ENCODE measurements at regions not wholly inside any gene's neighbourhood (a gene's known extent, or its start where the extent isn't known, plus 50 kb on each side); places are given as distances from the start of the nearest gene placed in this dataset.

DNA sequence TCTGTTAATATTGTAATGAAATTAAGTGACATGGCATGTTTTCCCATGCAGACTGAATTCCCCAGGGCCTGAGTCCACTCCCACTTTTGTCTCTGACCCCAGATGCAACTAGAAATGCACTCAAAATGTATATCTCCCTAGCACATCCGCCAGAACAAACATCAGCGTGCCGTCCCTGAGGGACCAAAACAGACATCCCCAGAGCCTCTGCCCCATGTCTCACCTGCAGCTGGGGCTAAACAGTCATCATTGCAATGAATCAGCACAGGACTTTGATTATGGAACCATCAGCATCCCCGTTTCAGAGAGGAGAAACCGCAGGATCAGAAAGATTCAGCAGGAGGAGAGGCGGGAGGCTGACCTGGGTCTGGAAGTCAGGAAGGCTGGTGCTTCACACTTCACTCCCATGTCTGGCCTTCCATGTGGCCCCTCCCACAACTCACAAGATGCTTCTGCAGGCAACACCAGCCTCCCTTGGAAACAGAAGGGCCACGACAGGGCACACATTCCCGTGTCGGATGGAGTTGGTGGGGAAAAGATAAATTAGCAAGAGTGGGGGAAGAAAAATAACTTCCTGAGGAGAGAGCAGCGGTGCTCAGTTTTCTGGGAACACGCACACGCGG lies 130.6 kb upstream of the VSTM2B start:
- DNase-seq (ENCODE audit: low read depth in 4 of 4, low spot score in 1 of 4), result no peak

DNA sequence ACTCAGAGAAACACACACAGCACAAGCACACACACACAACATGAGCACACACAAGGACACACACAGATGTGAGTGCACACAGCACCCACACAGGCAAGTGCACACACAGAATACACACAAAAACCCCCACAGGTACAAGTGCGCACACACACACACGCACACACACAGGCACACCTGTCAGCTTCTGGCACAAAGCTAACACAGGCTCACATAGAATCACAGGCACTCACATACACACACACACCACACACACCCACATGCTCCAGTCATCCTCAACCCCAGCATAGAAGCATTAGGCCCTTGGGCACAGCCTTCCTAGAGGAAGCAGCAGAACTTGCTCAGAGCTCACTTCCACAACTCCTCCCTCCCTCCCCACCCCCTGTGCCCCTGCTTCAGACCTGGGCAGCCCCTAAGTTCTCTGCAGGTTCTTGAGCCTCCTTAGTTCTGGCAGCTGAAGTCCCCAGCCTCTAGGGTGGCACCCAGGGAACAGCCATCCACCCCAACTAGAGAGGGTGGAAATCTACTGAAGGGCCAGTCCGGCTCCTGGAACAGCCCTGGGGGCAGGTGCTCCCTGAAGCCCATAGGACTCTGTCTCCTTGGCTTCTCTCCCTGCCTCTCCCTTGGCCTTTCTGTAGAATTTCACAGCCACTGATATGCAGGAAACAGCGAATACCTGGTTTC lies 129.9 kb upstream of the VSTM2B start:
- DNase-seq (ENCODE audit: low read depth in 4 of 4, low spot score in 1 of 4), result no peak

DNA sequence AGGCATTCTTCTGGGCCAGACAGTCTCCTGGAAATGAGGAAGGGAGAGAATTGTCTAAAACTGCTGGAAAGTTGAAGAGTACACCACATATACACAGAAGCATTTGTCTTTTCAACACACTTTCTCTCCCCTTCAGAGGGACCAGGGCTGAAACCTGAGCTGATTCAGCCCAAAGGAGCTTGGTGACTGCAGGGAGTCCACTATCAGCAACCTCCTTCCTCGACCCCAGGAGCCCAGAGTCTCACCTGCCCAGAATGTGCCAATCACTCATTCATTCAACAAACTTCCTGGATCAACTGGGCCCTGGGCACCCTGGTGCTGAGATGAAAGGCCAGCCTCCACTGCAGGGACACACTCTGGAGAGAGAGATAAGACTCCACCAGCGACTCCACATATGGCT lies 128.9 kb upstream of the VSTM2B start:
- DNase-seq (ENCODE audit: low read depth in 4 of 4, low spot score in 1 of 4), result no peak

DNA sequence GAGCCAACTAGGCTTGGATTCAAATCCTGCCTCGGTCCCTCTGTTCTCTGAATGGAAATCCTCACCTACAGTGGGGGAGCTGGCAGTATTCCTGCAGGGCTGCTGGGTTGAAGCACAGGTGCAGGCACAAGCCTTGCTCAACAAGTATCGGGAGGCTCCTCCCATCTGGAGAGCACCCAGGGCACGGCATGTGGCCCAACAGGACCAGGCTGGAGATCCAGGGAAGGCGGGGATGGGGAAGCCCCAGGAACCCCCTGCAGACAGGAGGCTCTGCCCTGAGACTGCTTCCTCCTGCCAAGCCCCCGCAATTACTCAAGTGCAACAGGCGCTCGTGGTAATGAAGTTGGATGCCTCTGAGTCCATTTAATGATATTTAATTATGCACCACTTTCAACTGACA lies 128.0 kb upstream of the VSTM2B start:
- no peak for DNase-seq (ENCODE audit: low read depth in 4 of 4, low spot score in 1 of 4)

DNA sequence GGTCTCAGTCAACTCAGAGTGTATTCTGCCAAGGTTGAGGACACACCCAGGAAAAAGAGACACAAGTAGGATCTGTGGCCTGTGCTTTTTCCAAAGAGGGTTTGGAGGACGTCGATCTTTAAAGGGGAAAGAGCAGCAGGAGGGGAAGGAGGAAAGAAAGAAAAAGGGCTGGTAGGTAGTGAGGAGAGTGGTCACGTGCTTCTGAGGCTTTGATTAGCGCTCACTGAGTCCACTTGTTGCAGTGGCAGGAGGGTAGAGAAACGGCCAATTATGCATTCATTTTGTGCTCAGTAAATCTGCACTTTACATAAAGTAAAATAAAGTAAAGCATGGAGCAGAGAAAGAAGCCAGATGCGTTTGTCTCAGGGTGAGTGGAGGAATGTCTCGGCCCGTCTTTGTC lies 126.0 kb upstream of the VSTM2B start:
- DNase-seq (ENCODE audit: low read depth in 4 of 4, low spot score in 1 of 4), result no peak

DNA sequence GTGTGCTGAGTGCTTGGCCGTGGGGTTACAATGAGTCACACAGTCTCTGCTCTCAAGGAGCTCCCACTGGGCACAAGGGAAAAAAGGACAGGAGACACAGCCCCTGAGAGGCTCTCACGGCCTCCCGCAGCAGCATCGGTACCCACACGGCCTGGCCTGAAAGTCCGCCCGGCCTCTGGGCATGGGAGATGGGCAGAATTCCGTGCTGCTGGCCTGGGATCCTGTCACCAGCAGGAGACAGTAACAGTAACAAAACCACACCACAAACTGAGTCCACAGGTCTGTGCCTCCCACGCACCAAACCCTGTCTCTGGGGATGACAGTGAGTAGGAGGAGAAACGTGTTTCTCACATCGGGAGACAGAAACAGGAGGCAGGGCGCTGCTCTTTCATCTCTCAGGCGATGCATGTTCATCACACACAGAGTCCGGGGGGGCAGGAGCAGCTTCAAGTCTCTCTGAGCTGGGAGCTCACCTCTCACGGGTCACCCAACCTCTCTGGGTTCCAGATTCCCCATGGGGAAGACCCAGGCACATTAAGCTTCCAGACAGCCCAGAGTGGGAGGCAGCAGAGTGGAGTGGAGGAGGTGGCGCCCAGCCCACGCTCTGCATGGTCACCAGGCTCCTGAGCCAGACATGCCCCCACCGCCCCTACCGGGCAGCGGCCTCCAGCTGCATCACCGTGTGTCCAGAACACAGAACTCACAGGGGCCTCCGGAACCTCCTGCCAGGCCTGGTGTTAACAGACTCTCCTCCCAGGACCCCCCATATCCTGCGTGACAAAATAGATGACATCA lies 124.7 kb upstream of the VSTM2B start:
- no peak for DNase-seq (ENCODE audit: low read depth in 4 of 4, low spot score in 1 of 4)

DNA sequence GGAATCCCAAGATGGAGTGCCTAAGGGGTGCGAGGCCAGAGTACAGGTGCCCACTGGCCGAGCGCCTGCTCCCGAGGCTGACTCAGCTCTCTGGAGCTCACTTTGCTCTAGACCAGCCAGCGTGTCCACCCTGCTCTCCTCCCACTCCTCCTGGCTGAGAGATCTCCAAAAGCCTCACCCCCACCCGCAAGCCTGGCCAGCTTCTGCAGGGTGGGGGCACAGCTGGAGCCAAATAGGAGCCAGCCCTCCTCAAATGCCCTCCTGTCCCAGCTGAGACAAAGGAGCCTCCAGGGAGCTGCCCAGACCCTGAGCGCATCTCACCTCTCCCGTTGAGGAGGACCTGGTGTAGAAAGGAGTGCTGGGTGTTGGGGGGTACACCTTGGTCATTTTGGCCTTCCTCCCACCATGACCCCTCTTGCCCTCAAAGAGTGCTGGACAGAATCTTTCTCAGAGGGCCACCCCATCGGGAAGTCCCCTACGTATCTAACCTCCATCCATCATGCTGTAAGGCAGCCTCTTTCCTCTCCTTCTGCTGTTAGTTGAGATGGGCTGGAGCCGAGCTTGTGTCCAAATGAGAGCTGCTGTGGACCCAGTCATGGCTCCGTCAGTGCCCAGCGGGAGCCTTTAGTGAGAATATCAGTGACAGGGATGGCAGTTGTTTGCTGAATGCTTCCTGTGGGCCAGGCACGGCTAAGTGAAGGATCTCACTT lies 123.9 kb upstream of the VSTM2B start:
- DNase-seq (ENCODE audit: low read depth in 4 of 4, low spot score in 1 of 4), result no peak

DNA sequence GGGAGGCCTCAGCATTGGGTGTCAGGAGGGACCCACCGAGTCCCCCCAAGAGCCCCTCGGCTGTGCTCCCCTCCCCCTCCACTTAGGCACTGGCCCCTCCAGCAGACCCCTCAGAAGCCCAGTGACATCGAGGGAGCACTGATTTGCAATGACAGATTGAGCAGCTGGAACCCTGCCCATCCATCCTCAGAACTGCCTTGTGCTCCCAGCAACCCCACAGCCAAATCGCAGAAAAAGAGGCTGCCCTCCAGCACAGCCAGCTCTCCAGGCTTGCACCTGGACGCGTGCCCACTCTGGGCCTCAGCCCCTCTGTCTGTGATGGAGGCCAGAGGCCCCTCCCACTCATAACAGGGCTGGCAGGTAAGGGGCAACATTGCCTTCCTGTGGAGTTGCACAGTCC lies 123.2 kb upstream of the VSTM2B start:
- DNase-seq (ENCODE audit: low read depth in 4 of 4, low spot score in 1 of 4), result no peak

DNA sequence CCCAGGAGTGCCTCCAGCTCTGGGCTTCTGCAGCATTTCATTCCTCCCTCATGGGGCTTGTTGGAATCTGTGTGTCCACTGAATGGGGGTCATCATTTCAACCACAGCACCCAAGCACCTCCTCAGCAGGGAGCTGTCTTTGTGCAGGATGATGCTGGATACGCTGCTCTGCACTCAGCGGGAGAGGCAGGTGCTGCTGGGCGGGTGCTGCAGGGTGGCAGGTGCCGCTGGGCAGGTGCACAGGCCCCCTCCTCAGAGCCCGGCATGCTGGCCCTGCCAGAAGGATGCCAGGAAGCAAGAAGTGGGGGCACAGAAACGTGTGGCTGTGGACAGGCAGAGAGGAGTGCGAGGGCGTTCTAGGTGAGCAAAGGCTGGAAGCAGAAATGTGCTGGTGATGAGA lies 121.8 kb upstream of the VSTM2B start:
- DNase-seq (ENCODE audit: low read depth in 4 of 4, low spot score in 1 of 4), result no peak

DNA sequence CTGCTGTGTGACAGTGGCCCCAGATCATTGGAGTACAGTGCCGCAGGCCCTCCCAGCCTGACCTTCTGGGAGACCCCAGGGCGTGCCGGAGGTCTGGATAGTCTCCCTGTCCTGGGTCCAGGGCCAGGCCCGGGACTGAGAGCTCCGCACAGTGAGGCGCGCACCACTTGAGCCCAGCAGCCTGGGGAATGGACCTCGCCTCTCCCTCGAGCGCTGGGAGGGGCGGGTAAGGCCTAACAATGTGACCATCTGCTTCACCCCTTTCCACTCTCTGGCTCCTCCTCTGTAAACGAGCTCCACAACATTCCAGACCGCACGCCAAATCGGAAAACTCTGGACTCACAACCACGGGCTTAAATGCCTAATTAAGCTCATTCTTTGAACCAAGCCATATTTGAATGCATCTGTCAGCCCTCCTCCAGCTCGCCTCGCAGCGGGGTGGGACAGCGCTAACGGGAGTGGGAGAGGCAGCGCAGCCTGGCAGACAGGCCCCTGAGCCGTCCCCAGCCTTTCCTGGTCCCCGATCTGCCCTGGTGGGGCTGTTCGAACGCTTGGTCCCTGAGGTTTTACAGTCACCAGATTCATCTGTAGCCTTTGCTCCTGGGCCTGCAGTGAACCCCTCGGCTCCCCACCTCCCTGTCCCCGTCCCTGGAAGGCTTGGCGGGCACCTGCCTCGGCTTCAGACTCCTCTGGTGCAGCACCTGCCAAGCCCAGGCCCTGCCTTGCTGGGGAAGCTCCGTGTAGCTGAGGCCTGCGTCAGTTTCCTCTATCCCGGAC lies 120.7 kb upstream of the VSTM2B start:
- no peak for DNase-seq (ENCODE audit: low read depth in 4 of 4, low spot score in 1 of 4)

DNA sequence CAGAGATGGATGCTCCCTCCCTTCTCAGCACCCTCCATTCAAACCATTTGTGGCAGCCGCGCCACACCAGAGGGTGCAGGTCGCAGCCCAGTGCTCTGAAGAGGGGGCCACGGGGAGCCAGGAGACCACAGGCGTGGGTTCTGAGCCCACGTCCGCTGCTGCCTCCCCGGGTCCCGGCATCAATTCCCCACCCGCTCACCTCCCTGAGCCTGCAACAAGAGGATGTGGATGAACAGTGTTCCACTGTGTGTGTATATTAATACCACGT lies 120.1 kb upstream of the VSTM2B start:
- DNase-seq (ENCODE audit: low read depth in 4 of 4, low spot score in 1 of 4), result no peak

DNA sequence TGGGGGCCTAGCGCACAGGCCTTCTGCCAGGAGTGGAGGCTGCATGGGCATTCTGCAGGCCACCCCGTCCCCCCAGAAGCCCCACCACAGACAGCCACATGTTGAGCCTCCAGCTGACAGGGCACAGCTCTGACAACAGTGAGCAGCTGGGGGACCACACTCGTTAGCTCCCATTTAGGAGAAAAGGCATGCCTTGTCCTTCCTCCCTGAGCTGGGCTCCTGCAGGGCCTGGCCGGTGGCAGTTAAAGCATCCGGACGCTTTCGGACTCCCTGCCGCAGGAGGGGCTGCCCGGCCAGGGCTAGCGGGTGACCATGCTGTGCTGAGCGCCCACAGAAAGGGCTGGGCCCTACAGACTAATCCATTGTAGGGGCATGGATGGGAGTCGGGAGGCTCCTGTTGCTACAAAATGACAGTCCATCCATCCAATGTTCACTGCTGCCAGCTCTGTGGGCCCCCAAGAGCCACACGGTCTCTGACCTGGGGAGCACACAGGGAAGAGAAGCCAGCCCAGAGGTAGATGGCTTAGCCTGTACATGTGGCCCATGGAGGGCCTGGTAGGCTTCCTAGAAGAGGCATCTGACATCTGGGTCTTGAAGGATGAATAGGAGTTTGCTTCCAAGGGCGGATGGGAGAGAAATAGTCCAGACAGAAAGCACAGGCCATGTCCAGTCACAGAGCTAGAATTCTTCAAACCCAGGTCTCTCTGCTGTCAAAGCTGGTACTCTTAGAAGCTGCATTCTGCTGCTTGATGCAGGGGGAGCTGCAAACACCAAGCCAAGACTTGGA lies 116.5 kb upstream of the VSTM2B start:
- no peak for DNase-seq (ENCODE audit: low read depth in 4 of 4, low spot score in 1 of 4)

DNA sequence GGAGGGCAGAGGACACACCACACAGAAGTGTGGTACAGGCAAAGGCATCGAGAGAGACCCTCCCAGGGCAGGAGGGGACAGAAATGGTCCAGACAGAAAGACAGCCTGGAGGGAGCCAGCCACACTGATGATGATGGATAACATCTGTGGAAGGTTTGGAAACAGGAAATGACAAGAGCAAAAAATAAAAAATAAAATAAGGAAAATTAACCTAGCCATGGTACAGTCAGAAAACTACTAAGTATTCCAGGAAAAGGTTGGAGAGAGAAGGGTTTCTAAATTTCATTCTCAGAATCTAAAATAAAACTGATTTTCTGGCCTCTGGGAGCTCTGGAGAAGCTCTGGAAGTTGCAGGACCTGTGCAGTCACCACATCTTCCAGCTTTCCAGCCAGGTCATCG lies 115.2 kb upstream of the VSTM2B start:
- DNase-seq (ENCODE audit: low read depth in 4 of 4, low spot score in 1 of 4), result no peak

DNA sequence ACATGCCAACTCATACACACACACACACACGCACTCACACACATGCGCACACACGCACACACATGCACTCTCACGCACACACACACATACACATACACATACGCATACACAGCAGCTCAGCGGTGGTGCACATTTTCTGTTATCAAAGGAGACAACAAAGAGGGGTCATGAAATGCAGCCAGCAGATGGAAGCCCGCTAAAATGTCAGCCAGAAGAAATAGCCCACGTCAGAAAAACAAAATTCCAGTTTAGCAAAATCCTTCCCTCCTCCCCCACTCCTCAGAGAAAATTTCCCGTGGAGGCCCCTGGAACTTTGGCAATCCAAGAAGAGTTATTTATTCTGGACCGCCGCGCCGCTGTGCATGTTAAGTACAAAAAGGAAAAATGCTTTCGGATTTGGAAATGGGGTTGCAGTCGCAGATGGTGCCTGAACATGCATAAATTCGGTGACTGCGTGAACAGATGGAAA lies 114.6 kb upstream of the VSTM2B start:
- no peak for DNase-seq (ENCODE audit: low read depth in 4 of 4, low spot score in 1 of 4)

DNA sequence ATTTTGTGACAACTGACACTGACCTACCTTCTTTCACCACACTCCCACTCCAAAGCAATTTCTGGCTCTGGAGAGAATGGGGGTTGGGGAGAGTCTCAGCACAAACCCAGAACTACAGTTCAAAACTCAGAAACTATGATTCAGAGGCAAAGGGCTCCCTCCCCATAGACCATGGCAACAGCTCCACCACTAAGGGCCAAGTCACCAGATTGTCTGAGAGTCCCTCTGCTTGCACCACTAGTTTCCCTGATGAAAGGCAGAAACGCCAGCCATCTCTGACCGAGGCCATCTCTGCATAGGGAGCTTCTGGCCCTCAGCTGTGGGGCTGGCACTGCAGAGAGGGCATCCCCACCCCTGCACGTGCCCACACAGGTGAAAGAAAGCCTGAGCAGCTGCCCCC lies 112.4 kb upstream of the VSTM2B start:
- DNase-seq (ENCODE audit: low read depth in 4 of 4, low spot score in 1 of 4), result no peak

DNA sequence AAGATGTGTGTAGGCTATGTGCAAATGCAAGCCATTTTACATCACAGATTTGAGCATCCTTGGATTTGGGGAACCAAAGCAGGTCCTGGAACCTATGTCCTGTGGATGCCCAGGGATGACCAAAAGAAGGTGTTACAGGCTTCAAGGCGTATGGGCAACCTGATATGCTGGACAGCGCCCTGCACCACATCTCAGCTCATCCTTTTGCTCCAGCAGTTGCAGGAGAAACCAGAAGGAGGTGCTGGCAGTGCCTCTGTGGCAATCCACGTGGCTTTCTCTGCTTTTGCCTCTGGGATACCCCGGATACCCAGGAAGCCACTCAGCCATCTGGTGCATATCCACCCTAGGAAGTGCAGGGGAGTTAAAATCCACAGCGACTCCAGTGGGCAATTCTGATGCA lies 110.3 kb upstream of the VSTM2B start:
- no peak for DNase-seq (ENCODE audit: low read depth in 4 of 4, low spot score in 1 of 4)

DNA sequence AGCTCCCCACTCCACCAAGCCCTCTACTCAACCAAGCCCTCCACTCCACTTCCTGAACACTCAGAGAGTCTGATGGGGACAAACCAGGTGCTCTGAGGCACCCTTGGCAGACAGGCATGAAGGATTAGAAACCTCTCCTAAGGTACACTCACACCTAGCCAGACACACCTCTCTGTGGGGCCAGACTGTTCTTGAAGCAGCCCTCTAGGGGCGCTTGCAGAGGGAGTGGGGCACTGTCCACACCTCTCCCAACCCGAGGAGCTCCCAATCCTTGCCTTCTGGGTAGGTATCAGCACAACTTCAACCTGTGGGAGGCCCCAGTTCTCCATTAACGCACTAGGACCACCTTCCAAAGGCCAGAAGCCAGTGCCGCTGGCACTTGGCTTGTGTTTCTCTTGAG lies 108.7 kb upstream of the VSTM2B start:
- DNase-seq (ENCODE audit: low read depth in 4 of 4, low spot score in 1 of 4), result no peak

DNA sequence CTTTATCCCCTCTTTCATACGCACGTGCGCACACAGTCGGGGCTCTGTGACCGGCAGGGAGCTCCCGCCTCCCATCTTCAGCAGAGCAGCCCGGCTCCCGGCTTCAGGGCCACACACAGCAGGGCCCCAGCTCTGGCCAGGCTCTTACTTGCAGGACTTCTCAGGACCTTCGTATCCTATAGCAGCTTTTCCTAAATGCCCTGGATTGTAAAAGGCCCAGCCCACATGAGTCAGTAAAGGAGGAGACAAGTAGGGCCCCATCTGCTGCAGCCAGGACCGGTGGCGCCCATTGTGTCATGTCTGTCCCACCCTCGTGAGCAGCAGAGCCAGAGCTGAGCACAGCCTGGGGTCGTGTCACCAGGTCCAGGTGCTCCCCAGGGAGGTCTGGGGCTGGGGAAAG lies 107.6 kb upstream of the VSTM2B start:
- no peak for DNase-seq (ENCODE audit: low read depth in 4 of 4, low spot score in 1 of 4)

DNA sequence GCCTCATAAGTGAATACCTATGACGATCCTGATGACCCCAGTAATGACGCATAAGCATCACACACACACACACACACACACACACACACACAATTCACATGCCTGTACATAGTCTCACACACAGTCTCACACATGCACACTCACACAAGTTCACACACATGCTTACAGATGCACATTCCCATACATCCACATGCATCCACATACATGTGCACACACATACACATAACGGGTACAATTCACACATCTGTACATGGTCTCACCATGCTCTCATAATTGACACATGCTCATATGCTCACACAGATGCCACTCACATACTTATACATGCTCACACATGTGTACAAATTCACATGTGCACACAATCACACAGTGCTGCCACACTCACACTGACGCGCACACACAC lies 105.7 kb upstream of the VSTM2B start:
- no peak for DNase-seq (ENCODE audit: low read depth in 4 of 4, low spot score in 1 of 4)

DNA sequence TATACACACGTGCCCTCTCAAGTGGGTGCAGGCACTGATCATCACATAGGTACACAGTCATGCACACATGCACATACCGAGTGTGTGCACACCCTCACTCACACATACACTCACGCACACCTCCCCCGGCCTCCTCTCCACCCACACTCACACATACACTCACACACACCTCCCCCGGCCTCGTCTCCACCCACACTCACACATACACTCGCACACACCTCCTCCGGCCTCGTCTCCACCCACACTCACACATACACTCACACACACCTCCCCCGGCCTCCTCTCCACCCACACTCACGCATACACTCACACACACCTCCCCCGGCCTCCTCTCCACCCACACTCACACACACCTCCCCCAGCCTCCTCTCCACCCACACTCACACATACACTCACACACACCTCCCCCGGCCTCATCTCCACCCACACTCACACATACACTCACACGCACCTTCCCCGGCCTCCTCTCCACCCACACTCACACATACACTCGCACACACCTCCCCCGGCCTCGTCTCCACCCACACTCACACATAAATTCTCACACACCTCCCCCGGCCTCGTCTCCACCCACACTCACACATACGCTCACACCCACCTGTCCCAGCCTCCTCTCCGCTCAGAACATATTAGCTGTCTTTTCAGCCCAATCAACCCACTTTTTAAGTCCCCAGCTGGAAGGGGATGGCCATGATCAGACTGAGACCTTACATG lies 105.2 kb upstream of the VSTM2B start:
- DNase-seq (ENCODE audit: low read depth in 4 of 4, low spot score in 1 of 4), result no peak

Data from stimulated activated CD4-positive, alpha-beta T cell treated with anti-CD3 and anti-CD28 coated beads, Interleukin-1b, Interleukin-23, amount 100 ng/mL, for 24 hours (primary cell).